ENCODE measurements at regions not wholly inside any gene's neighbourhood (a gene's known extent, or its start where the extent isn't known, plus 50 kb on each side); places are given as distances from the start of the nearest gene placed in this dataset.

- TF ChIP-seq CTCF (IDR thresholded peaks at IDR 0.05) (no peak), POLR2A (IDR thresholded peaks at IDR 0.05) (no peak)
Measured at GRCh38 chr2:191481305-191482070, 196.4 kb upstream of the NABP1 start.

All from thyroid gland (tissue), 4 donors.